NK-92 (cell line): ENCODE measurements at regions not wholly inside any gene's neighbourhood (a gene's known extent, or its start where the extent isn't known, plus 50 kb on each side); places are given as distances from the start of the nearest gene placed in this dataset.

Experiments used
- DNase-seq: peaks from one replicate; lab custom pipeline; 2025; ENCODE audit not compliant: unreplicated experiment; lab: John Stamatoyannopoulos, UW

DNA sequence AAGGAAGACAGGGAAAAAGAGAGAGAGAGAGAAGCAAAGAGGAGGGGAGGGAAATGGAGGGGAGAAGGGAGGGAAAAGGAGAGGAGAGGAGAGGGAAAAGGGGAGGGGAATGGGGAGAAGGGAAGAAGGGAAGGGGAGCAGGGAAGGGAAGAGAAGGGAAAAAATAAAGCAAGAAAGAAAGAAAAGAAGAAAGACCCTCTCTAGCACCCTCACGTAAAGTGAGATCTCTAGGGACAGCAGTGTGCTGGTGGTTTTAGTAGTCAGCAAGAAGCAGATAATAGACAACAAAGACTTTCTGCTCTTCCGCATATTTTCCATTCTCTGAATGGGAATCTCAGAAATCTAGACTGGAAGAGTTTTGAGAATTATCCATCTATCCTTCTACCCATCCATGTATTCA, 201.8 kb upstream of the RFC3 start:
- no peak for DNase-seq

DNA sequence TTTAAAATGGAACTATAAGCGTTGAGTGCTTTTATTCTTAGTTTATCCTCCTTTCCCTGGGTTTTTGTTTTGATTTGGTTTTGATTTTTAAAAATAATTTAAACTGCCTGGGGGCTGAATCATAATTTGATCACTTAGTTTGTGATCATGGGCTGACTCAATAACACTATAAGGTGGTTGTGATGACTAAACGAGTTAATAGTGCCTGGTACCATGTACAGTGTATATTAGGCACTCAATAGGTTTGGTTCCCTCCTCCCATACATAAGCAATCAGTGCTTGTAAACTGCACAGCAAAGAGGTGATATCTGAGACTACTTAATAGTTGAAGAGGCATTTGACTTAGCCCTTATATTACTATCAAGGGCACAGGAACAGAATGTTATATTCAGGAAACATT, 200.9 kb upstream of the RFC3 start:
- no peak for DNase-seq

DNA sequence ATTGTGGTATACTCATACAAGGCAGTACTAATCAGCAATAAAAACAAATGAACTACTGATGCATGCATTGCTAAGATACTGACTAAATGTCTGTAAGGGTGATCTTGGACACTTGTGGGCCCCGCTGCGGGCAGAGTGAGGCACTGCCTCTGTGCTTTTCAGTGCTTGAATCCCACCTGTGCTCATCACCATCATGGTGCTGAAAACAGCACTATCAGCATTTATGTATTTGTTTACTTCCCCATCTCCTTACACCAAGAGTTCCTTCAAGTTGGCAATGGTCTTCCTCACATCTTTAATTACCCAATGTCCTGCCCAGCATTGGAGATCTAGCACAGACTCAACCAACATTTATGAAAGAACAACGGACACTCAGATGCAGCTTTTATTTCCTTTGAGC, 193.7 kb upstream of the RFC3 start:
- DNase-seq = no peak

DNA sequence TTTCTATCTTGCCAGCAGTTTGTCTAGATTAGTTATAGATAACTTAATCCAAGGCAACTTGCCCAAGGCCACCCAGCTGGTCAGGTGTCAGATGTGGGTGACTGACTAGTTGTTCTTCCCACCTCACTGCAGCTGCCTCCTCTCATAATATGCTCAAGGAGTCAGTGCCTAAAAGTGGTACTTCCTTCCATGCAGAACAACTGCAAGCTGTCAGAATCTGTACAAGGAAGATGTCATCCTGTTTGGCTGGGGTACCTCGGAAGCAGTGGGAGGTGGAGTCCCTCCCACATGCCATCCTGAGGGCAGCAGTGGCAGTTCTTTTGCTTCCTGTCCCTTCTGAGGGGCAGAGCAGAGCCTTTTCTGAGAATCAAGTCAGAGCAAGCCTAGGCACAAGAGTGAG, 193.2 kb upstream of the RFC3 start:
- DNase-seq = no peak

GRCh38 chr13:33626407-33626806, 191.5 kb upstream of the RFC3 start:
- DNase-seq = no peak

DNA sequence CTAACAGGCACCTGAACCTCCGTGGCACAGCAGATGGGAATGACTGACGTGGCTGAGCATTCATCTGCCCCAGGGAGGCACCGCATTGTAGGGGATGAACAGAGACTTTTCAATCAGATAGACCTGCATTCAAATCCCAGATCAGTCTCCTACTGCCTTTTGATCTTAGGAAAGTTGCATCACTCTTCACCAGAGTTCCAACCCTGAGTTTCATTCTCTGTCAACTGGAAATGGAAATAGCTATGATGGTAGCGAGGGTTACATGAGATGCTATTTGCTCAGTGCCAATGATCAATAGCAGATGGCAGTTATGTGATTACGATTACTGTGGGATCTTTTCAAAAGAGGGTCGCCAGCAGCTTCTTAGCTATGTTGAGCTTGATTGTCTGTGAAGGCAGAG, 189.3 kb upstream of the RFC3 start:
- no peak for DNase-seq

- no peak for DNase-seq
These were observed 188.2 kb upstream of the RFC3 start for GRCh38 chr13:33629605-33630360.

- no peak for DNase-seq
These were observed 184.0 kb upstream of the RFC3 start for GRCh38 chr13:33633701-33634545.

DNA sequence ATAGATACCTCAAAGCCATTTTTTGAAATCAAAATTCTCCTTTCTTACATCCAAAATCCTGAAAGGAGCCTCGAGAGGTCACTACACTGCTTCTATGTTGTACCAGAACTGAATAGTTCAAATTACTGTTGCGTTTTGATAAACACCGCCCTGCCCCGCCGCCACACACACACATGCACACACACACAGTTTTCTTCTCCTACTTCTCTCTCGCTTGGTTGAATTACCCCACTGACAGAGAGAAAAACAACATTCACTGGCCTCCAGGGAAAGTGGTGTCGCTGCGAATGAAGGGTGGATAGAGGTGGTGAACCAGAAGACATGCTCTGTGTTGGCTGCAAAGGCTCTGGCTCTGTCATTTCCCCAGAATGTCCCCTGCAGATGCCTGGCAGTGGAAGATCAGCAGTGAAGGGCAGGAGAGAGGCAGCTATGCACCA, 183.4 kb upstream of the RFC3 start:
- no peak for DNase-seq

DNA sequence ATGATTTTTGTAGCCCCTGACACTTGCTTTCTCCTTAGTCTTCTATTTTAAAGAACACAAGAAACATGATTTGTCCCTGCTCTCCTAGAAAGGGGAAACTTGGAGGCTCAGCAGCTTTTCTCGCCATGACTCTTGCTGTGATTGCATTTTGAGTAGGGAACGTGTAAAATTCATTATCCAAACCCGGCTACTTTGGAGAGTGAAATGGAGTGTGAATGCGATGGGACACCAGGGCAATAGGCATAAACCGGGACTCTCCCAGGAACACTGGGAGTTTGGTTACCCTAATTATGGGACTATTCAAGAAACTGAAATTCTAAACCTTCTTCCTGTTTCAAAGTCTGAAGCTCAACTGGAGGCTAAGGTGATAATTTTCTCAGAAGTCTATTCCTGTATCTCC, 181.7 kb upstream of the RFC3 start:
- DNase-seq = no peak

DNA sequence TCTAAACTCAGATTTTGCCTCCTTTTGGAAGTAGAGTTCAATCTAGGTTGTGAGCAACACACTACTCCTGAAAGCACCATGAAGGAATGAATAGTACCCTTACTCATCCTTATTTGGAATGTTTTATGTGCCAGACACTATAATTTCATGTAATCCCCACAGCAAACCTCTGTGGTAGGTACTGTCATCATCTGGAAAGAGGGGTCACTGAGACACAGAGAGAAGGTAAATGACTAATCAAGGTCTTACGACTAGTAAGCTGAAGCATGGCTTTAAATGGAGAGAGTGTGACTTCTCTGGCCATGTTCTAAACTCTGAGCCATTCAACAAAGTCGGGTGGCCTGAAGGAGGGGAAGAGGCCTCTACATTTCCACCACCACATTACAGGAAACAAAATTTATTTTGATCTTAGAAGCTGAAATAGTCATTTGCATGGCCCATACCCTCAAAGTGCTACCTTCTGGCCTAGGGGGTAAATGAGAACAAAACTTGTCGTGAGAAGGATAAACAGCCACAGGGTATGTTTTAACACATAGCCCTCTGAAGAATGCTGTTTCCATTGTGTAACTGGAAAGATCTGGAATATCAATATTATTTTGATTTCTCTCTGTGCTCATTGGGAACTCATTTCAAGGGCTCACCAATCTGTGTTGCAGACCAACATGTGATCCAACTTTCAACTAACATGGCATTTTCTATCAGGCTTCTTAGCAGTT, 180.8 kb upstream of the RFC3 start:
- no peak for DNase-seq

GRCh38 chr13:33637978-33638743, 179.8 kb upstream of the RFC3 start:
- DNase-seq = no peak

GRCh38 chr13:33639158-33639557, 178.8 kb upstream of the RFC3 start:
- DNase-seq = no peak

- DNase-seq = no peak
These were observed 178.3 kb upstream of the RFC3 start for GRCh38 chr13:33639626-33640080.

DNA sequence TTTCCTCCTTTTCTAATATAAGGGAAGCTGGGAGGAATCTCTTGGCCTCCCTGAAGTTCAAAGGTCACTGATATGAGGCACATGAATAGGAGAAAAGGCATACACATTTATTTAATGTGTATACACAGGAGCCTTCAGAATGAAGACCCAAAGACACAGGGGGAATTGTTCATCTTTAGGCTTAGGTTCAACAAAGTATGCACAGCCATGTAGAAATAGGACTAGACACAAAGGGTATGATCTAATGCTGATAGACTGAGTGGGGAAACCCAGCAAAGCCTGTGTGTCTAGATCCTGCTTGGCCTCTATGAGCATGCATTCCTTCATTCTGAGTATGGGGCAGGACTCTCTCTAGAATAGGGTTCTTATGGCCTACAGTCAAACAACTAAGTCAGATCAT, 177.1 kb upstream of the RFC3 start:
- no peak for DNase-seq

GRCh38 chr13:33642374-33643065, 175.4 kb upstream of the RFC3 start:
- DNase-seq = no peak

GRCh38 chr13:33644581-33645543, 173.1 kb upstream of the RFC3 start:
- no peak for DNase-seq

DNA sequence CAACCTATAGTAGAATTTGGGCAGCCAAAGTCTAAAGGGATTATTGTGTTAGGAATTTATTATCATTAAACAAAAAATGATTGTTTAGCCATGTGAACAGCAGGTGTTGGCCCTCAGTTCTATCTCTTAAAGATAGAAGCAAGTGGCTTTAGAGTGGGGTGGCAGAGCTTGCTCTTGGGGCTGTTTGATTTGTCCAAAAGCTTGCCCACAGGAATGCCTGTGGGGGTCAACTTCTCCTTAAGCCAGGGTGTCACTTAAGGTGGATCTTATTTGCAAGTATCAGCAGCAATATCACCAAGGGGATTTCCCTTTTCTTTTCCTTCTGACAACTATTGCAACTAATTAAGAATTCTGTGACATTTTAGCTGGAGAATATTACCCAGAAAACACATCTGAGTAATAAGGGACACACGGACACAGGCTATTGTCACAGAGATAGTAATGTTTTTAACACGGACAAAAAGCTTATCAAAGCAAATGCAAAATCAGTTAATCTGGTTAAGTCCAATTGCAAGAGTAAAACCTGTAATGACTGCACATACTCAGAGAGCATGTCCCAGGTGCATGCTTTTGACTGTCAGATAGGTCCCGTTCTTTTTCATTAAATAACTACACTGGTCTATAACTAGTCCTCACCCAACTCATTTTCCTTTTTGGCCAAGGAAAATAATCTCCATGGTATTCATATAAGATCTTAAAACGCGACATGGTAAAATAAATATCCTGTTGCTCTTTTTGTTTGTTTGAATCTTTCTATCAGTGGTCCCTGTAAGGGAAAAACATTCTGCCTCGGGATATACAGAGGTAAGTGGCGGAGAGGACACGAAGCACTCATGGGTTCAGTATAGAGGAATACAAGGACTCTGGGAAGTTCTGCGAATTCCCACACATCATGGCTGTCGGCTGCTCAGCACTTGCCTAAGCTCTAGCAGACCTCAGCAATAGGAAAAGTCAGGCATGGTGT, 172.1 kb upstream of the RFC3 start:
- DNase-seq = no peak
